DMS53 treated with DMSO at 0.1 percent for 48 hours (cell line): ENCODE measurements at regions not wholly inside any gene's neighbourhood (a gene's known extent, or its start where the extent isn't known, plus 50 kb on each side); places are given as distances from the start of the nearest gene placed in this dataset.
"Not testable (repeated sequence)": the region's sequence is repeated elsewhere in the genome, so short reads cannot be mapped to it uniquely, and the experiment has no call there.

Source experiments
- DNase-seq: peaks from one replicate; lab custom pipeline; 2025; ENCODE audit not compliant: unreplicated experiment; lab: John Stamatoyannopoulos, UW

- no peak for DNase-seq
These were observed 205.0 kb upstream of the ARL4C start for GRCh38 chr2:234701841-234702240.

- no peak for DNase-seq
These were observed 204.5 kb upstream of the ARL4C start for GRCh38 chr2:234701421-234701820.

GRCh38 chr2:234699456-234699855, 202.6 kb upstream of the ARL4C start:
- DNase-seq, result no peak

GRCh38 chr2:234697300-234697876, 200.5 kb upstream of the ARL4C start:
- DNase-seq, result not testable (repeated sequence)

- no peak for DNase-seq
These were observed 199.1 kb upstream of the ARL4C start for GRCh38 chr2:234695981-234696380.

- peak; percentile 61 for DNase-seq
These were observed 197.5 kb upstream of the ARL4C start for GRCh38 chr2:234694244-234695013.

GRCh38 chr2:234693681-234694190, 196.9 kb upstream of the ARL4C start:
- not testable (repeated sequence) for DNase-seq

- DNase-seq, result not testable (repeated sequence)
These were observed 196.3 kb upstream of the ARL4C start for GRCh38 chr2:234693191-234693590.

GRCh38 chr2:234691968-234692955, 195.4 kb upstream of the ARL4C start:
- peak; percentile 16 for DNase-seq

GRCh38 chr2:234691214-234691575, 194.3 kb upstream of the ARL4C start:
- DNase-seq, result no peak

GRCh38 chr2:234690569-234691213, 193.8 kb upstream of the ARL4C start:
- DNase-seq, result no peak

- no peak for DNase-seq
These were observed 193.1 kb upstream of the ARL4C start for GRCh38 chr2:234689911-234690379.

- DNase-seq, result no peak
These were observed 191.0 kb upstream of the ARL4C start for GRCh38 chr2:234687718-234688475.

- no peak for DNase-seq
These were observed 189.4 kb upstream of the ARL4C start for GRCh38 chr2:234686088-234686890.

GRCh38 chr2:234684466-234684865, 187.6 kb upstream of the ARL4C start:
- no peak for DNase-seq

- no peak for DNase-seq
These were observed 187.1 kb upstream of the ARL4C start for GRCh38 chr2:234683950-234684349.

- DNase-seq, result no peak
These were observed 185.8 kb upstream of the ARL4C start for GRCh38 chr2:234682492-234683228.
